ENCODE measurements at regions not wholly inside any gene's neighbourhood (a gene's known extent, or its start where the extent isn't known, plus 50 kb on each side); places are given as distances from the start of the nearest gene placed in this dataset.

DNA sequence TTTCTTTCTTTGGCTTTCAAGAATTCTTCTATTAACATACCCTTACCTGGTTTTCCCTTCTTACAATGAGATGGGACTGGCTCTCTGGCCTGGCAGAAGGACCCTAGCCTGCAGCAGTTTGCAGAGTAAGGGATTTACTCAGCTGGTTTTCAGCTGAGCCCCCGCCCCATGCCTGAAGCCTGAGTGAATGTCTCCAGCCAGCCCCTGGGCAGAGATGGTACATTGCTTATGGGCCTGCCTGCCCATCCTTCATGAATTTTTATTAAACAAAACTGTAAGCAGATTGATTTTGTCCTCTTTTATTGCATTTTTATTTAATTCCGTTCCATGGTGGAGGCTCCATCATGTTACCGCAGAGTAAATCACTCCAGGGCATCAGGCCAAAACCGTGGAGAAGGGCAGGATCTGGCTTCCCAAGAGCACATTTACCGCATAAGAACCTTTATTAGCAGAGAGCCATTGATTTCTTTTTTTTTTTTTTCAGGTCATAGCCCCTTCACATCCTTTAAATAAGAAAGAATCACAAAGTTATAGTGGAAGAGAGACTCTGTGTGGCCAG is 316.2 kb downstream of the DHX35 start:
- Mint-ChIP-seq H3K27ac (no peak overlapping the region), H3K27me3 (peaks cover 14% of the 10 kb centered on the region), H3K36me3 (ENCODE audit: low read depth) (no peaks in the 10 kb centered on the region), H3K4me3 (no peak overlapping the region), H3K4me1 (ENCODE audit: low read depth) (no peaks in the 10 kb centered on the region), H3K9me3 (no peaks in the 10 kb centered on the region)
- ATAC-seq (ENCODE audit: poor library complexity) (no peak), DNase-seq (no peak)
- ChIA-PET CTCF (no interaction called here), POLR2A (no interaction called here)
- Histone ChIP-seq H3K4me1 (ENCODE audit: insufficient read depth, low read length) (no peaks in the 10 kb centered on the region), H3K9me3 (ENCODE audit: control insufficient read depth in 1 of 2, insufficient read depth in 1 of 2, low read length in 2 of 2) (peaks cover 0 to 4% of the 10 kb centered on the region in 2 experiments), H3K36me3 (ENCODE audit: insufficient read depth, low read length) (no peaks in the 10 kb centered on the region), H3K27me3 (ENCODE audit: control insufficient read depth in 1 of 2, insufficient read depth in 2 of 2, low read length in 2 of 2) (peaks cover 0 to 3% of the 10 kb centered on the region in 2 experiments), H3K4me3 (ENCODE audit: low read length) (no peak overlapping the region), H3K27ac (ENCODE audit: low read depth in 1 of 2, low read length in 2 of 2) (no peak overlapping the region)
- intact Hi-C loops (cut with DNase I, micrococcal nuclease): no loop called here
- TF ChIP-seq, protein P1, sequence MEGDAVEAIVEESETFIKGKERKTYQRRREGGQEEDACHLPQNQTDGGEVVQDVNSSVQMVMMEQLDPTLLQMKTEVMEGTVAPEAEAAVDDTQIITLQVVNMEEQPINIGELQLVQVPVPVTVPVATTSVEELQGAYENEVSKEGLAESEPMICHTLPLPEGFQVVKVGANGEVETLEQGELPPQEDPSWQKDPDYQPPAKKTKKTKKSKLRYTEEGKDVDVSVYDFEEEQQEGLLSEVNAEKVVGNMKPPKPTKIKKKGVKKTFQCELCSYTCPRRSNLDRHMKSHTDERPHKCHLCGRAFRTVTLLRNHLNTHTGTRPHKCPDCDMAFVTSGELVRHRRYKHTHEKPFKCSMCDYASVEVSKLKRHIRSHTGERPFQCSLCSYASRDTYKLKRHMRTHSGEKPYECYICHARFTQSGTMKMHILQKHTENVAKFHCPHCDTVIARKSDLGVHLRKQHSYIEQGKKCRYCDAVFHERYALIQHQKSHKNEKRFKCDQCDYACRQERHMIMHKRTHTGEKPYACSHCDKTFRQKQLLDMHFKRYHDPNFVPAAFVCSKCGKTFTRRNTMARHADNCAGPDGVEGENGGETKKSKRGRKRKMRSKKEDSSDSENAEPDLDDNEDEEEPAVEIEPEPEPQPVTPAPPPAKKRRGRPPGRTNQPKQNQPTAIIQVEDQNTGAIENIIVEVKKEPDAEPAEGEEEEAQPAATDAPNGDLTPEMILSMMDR (IDR thresholded peaks at IDR 0.05): no peak

DNA sequence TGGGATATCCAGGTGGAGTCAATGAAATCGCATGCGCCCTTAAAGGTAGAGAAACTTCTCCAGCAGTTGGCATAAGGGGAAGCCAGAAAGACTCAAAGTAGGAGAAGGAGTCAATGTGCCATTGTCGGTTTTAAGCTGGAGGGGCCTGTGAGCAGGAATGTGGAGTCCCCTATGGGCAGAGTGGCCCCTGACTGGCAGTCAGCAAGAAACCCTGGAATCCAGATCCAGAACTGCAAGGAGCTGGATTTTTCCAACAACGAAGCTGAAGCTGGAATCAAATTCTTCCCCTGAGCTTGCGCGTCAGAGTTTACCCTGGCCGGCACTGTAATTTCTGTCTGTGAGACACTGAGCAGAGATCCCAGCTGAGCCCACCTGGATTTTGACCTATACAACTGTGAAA is 315.0 kb downstream of the DHX35 start:
- H3K27ac ChIP-seq (ENCODE audit: low read depth in 1 of 2, low read length in 2 of 2): no peak overlapping the region
- no peaks in the 10 kb centered on the region for H3K27me3 ChIP-seq (ENCODE audit: control insufficient read depth in 1 of 2, insufficient read depth in 2 of 2, low read length in 2 of 2)
- H3K4me1 ChIP-seq (ENCODE audit: insufficient read depth, low read length): no peaks in the 10 kb centered on the region
- CTCF ChIA-PET: no interaction called here
- no peaks in the 10 kb centered on the region for H3K4me1 Mint-ChIP-seq (ENCODE audit: low read depth)
- no peaks in the 10 kb centered on the region for H3K36me3 ChIP-seq (ENCODE audit: insufficient read depth, low read length)
- TF ChIP-seq, protein P1 (IDR thresholded peaks at IDR 0.05): no peak
- H3K27me3 Mint-ChIP-seq: peaks cover 7% of the 10 kb centered on the region
- no peak for ATAC-seq (ENCODE audit: poor library complexity)
- H3K36me3 Mint-ChIP-seq (ENCODE audit: low read depth): no peaks in the 10 kb centered on the region
- H3K4me3 ChIP-seq (ENCODE audit: low read length): no peak overlapping the region
- no peaks in the 10 kb centered on the region for H3K9me3 Mint-ChIP-seq
- H3K9me3 ChIP-seq (ENCODE audit: control insufficient read depth in 1 of 2, insufficient read depth in 1 of 2, low read length in 2 of 2): no peaks in the 10 kb centered on the region
- DNase-seq: no peak
- H3K4me3 Mint-ChIP-seq: no peak overlapping the region
- POLR2A ChIA-PET: no interaction called here
- intact Hi-C loops (cut with DNase I, micrococcal nuclease): no loop called here
- no peak overlapping the region for H3K27ac Mint-ChIP-seq

DNA sequence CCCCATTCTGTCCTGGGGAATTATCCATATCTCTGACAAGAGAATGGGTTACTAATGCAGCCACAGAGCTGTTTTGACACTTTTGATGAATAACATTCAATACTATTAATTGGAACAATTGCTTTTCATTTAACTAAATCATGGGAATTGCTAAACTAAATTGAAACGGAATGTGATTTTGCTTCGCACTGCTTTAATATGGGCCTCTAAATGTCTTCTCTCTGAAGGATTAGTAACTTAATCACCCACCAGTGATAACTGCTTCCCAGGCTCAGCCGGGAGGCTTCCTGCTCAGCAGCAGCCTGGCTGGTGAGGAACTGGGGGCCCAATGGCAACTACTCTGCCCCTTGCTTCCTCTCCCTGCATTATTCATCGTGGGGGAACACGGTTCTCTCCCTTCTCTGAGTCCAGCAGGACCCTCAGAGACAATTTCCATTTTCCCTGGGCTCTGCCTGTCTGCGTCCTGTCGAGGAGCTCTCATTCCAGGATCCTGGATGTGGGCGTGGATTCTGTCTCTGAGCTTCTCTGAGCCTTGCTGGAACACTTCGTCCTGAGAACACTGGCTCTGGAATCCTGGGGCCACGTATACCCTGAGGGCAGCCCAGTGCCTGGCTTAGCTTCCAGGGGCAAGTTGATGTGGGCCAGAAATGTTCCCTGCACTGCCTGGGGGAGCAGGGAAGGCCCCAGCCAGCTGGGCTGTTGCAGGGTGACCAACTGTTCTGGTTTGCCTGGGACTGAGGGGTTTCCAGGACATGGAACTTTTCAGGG is 308.9 kb downstream of the DHX35 start:
- CTCF ChIA-PET: no interaction called here
- no peaks in the 10 kb centered on the region for H3K27me3 Mint-ChIP-seq
- DNase-seq: no peak
- Histone ChIP-seq H3K27ac (ENCODE audit: low read depth in 1 of 2, low read length in 2 of 2) (no peak overlapping the region), H3K9me3 (ENCODE audit: control insufficient read depth in 1 of 2, insufficient read depth in 1 of 2, low read length in 2 of 2) (no peaks in the 10 kb centered on the region), H3K4me1 (ENCODE audit: insufficient read depth, low read length) (no peaks in the 10 kb centered on the region), H3K27me3 (ENCODE audit: control insufficient read depth in 1 of 2, insufficient read depth in 2 of 2, low read length in 2 of 2) (no peaks in the 10 kb centered on the region), H3K4me3 (ENCODE audit: low read length) (no peak overlapping the region), H3K36me3 (ENCODE audit: insufficient read depth, low read length) (no peaks in the 10 kb centered on the region)
- no peak for ATAC-seq (ENCODE audit: poor library complexity)
- intact Hi-C loops (cut with DNase I, micrococcal nuclease): no loop called here
- POLR2A ChIA-PET: no interaction called here
- no peaks in the 10 kb centered on the region for H3K4me1 Mint-ChIP-seq (ENCODE audit: low read depth)
- H3K27ac Mint-ChIP-seq: no peak overlapping the region
- H3K4me3 Mint-ChIP-seq: no peak overlapping the region
- TF ChIP-seq, protein P1 (IDR thresholded peaks at IDR 0.05): no peak
- H3K9me3 Mint-ChIP-seq: no peaks in the 10 kb centered on the region
- no peaks in the 10 kb centered on the region for H3K36me3 Mint-ChIP-seq (ENCODE audit: low read depth)
